ENCODE measurements at regions not wholly inside any gene's neighbourhood (a gene's known extent, or its start where the extent isn't known, plus 50 kb on each side); places are given as distances from the start of the nearest gene placed in this dataset.

- DNase-seq (ENCODE audit: low read depth in 2 of 2) = no peak
Observed at GRCh38 chr3:106209482-106209881, 340.7 kb upstream of the CBLB start.

GRCh38 chr3:106210923-106211322 lies 342.1 kb upstream of the CBLB start:
- DNase-seq (ENCODE audit: low read depth in 2 of 2) = no peak

- DNase-seq (ENCODE audit: low read depth in 2 of 2) = no peak
Observed at GRCh38 chr3:106212665-106213222, 343.9 kb upstream of the CBLB start.

- no peak for DNase-seq (ENCODE audit: low read depth in 2 of 2)
Observed at GRCh38 chr3:106213954-106214353, 345.1 kb upstream of the CBLB start.

GRCh38 chr3:106214641-106215040 lies 345.8 kb upstream of the CBLB start:
- no peak for DNase-seq (ENCODE audit: low read depth in 2 of 2)

GRCh38 chr3:106215047-106215446 lies 346.2 kb upstream of the CBLB start:
- DNase-seq (ENCODE audit: low read depth in 2 of 2) = no peak

- DNase-seq (ENCODE audit: low read depth in 2 of 2) = no peak
Observed at GRCh38 chr3:106217745-106218144, 348.9 kb upstream of the CBLB start.

GRCh38 chr3:106227068-106227467 lies 358.3 kb upstream of the CBLB start:
- no peak for DNase-seq (ENCODE audit: low read depth in 2 of 2)

- DNase-seq (ENCODE audit: low read depth in 2 of 2) = no peak
Observed at GRCh38 chr3:106228271-106228670, 359.5 kb upstream of the CBLB start.

- DNase-seq (ENCODE audit: low read depth in 2 of 2) = no peak
Observed at GRCh38 chr3:106229495-106230278, 360.9 kb upstream of the CBLB start.

- no peak for DNase-seq (ENCODE audit: low read depth in 2 of 2)
Observed at GRCh38 chr3:106231086-106231485, 362.3 kb upstream of the CBLB start.

GRCh38 chr3:106232956-106233355 lies 364.1 kb upstream of the CBLB start:
- DNase-seq (ENCODE audit: low read depth in 2 of 2) = no peak

GRCh38 chr3:106239195-106239697 lies 370.4 kb upstream of the CBLB start:
- no peak for DNase-seq (ENCODE audit: low read depth in 2 of 2)

- DNase-seq (ENCODE audit: low read depth in 2 of 2) = no peak
Observed at GRCh38 chr3:106241593-106241992, 372.8 kb upstream of the CBLB start.

- DNase-seq (ENCODE audit: low read depth in 2 of 2) = no peak
Observed at GRCh38 chr3:106242781-106243180, 374.0 kb upstream of the CBLB start.

GRCh38 chr3:106245400-106245799 lies 376.6 kb upstream of the CBLB start:
- DNase-seq (ENCODE audit: low read depth in 2 of 2) = no peak

- no peak for DNase-seq (ENCODE audit: low read depth in 2 of 2)
Observed at GRCh38 chr3:106247902-106248684, 379.3 kb upstream of the CBLB start.

GRCh38 chr3:106249159-106249558 lies 380.3 kb upstream of the CBLB start:
- no peak for DNase-seq (ENCODE audit: low read depth in 2 of 2)

GRCh38 chr3:106249981-106250380 lies 381.2 kb upstream of the CBLB start:
- DNase-seq (ENCODE audit: low read depth in 2 of 2) = no peak

GRCh38 chr3:106251160-106251892 lies 382.5 kb upstream of the CBLB start:
- DNase-seq (ENCODE audit: low read depth in 2 of 2) = no peak

GRCh38 chr3:106255870-106256248 lies 387.0 kb upstream of the CBLB start:
- no peak for DNase-seq (ENCODE audit: low read depth in 2 of 2)
